Keratinocyte (primary cell): ENCODE measurements at regions not wholly inside any gene's neighbourhood (a gene's known extent, or its start where the extent isn't known, plus 50 kb on each side); places are given as distances from the start of the nearest gene placed in this dataset.

Experiments used
- DNase-seq: peaks from one replicate; pipeline ENCODE4 v3.0.0-alpha.2; 2011; ENCODE audit warnings: low read depth, missing footprints, low spot score
- FAIRE-seq: peaks from 2 replicates; lab custom pipeline; 2011; peaks lifted over from hg19 to GRCh38; lab: Jason Lieb, UNC
- H2AFZ ChIP-seq: 2 replicates; pipeline ENCODE4 v1.6.0; 2012; ENCODE audit warnings: low read length, control low read depth, inconsistent platforms; ENCODE audit not compliant: control insufficient read depth
- H3K27ac ChIP-seq: 2 replicates; pipeline ENCODE4 v1.5.1; 2011; ENCODE audit warnings: low read length; ENCODE audit not compliant: control insufficient read depth, insufficient read depth
- H3K27me3 ChIP-seq: 3 replicates; pipeline ENCODE4 v1.6.0; 2011; ENCODE audit warnings: low read length; ENCODE audit not compliant: control insufficient read depth, insufficient read depth; ENCODE audit errors: extremely low read depth
- H3K36me3 ChIP-seq, 2 experiments: 2 replicates in 1 of 2; 3 replicates in 1 of 2; pipeline ENCODE4 v1.5.1; 2011; ENCODE audit warnings: low read length in 2 of 2, mild to moderate bottlenecking in 1 of 2; ENCODE audit not compliant: control insufficient read depth in 2 of 2, insufficient read depth in 2 of 2; ENCODE audit errors: extremely low read depth in 1 of 2
- H3K4me1 ChIP-seq: 3 replicates; pipeline ENCODE4 v1.5.1; 2011; ENCODE audit warnings: low read length; ENCODE audit not compliant: control insufficient read depth, insufficient read depth; ENCODE audit errors: extremely low read depth
- H3K4me2 ChIP-seq: 3 replicates; pipeline ENCODE4 v1.6.0; 2011; ENCODE audit warnings: low read depth, low read length; ENCODE audit not compliant: control insufficient read depth, insufficient read depth; ENCODE audit errors: extremely low read depth
- H3K4me3 ChIP-seq, 3 experiments: fragments of 200-600 bp in 1 of 3; sonication (generic) in 1 of 3; 2 replicates in 2 of 3; 3 replicates in 1 of 3; pipeline ENCODE4 v1.5.1; 2011 to 2016; ENCODE audit warnings: low read length in 3 of 3, mild to moderate bottlenecking in 3 of 3, control low read depth in 2 of 3, inconsistent platforms in 1 of 3, low read depth in 1 of 3, mixed read lengths in 1 of 3, mixed run types in 1 of 3, moderate library complexity in 1 of 3; ENCODE audit not compliant: control insufficient read depth in 2 of 3, insufficient read depth in 2 of 3; ENCODE audit errors: extremely low read depth in 1 of 3
- H3K79me2 ChIP-seq: 2 replicates; pipeline ENCODE4 v1.6.0; 2012; ENCODE audit warnings: low read length; ENCODE audit not compliant: control insufficient read depth, insufficient read depth
- H3K9ac ChIP-seq: 3 replicates; pipeline ENCODE4 v1.6.0; 2011; ENCODE audit warnings: low read length; ENCODE audit not compliant: control insufficient read depth, insufficient read depth; ENCODE audit errors: extremely low read depth
- H3K9me1 ChIP-seq: 3 replicates; pipeline ENCODE4 v1.6.0; 2011; ENCODE audit warnings: low read length; ENCODE audit not compliant: control insufficient read depth, insufficient read depth; ENCODE audit errors: extremely low read depth
- H3K9me3 ChIP-seq: 2 replicates; pipeline ENCODE4 v1.5.1; 2012; ENCODE audit warnings: low read depth, low read length; ENCODE audit not compliant: control insufficient read depth
- H4K20me1 ChIP-seq: 3 replicates; pipeline ENCODE4 v1.6.0; 2011; ENCODE audit warnings: low read length; ENCODE audit not compliant: control insufficient read depth, insufficient read depth; ENCODE audit errors: extremely low read depth
- CTCF ChIP-seq, 3 experiments: IDR thresholded peaks in 1 of 3; conservative IDR thresholded peaks in 1 of 3; optimal IDR thresholded peaks in 1 of 3; 2 replicates in 2 of 3; 3 replicates in 1 of 3; pipeline versions ENCODE3 to v1.5.1; 2011; ENCODE audit warnings: low read length in 3 of 3, mild to moderate bottlenecking in 3 of 3, moderate library complexity in 2 of 3, control low read depth in 1 of 3, inconsistent platforms in 1 of 3; ENCODE audit not compliant: insufficient read depth in 2 of 3; ENCODE audit errors: extremely low read depth in 1 of 3
- EZH2 ChIP-seq: IDR thresholded peaks from one replicate; pipeline ENCODE4 v1.6.1; 2012; ENCODE audit warnings: inconsistent platforms, mild to moderate bottlenecking, low read length, moderate library complexity
- dilution Hi-C: fragments of 300-500 bp; cut with MboI; formaldehyde crosslinking; loops from one replicate; pipeline ENCODE4 v1.7.0; 2020; ENCODE audit warnings: low sequenced_read_pairs; ENCODE audit not compliant: extremely low pct_ligation_motif_present

- Histone ChIP-seq H3K4me2 (no peak overlapping the region), H3K27me3 (no peaks in the 10 kb centered on the region), H3K79me2 (no peaks in the 10 kb centered on the region), H3K9ac (no peak overlapping the region), H3K9me3 (peaks cover 15% of the 10 kb centered on the region), H3K27ac (peak overlapping the region; percentile 61), H3K36me3 (no peaks in the 10 kb centered on the region), H3K9me1 (no peaks in the 10 kb centered on the region), H3K4me3 (no peak overlapping the region), H4K20me1 (no peaks in the 10 kb centered on the region), H3K4me1 (peaks cover 12% of the 10 kb centered on the region), H2AFZ (peak overlapping the region; percentile 39)
- no peak for TF ChIP-seq EZH2
- TF ChIP-seq CTCF (optimal IDR thresholded peaks at IDR 0.05 in 1 of 3, IDR thresholded peaks at IDR 0.05 in 1 of 3, conservative IDR thresholded peaks at IDR 0.05 in 1 of 3; ENCODE audit: extremely low read depth in 1 of 3, insufficient read depth in 2 of 3, low read length in 3 of 3): no peak
- peak; percentile 91 for FAIRE-seq
- dilution Hi-C loops: no loop called here
- DNase-seq: peak; percentile 77
Observed at GRCh38 chr13:109945206-109945960, 159.0 kb upstream of the IRS2 start.

GRCh38 chr13:109941951-109942350, 155.6 kb upstream of the IRS2 start:
- H3K9me3 ChIP-seq: peaks cover 15% of the 10 kb centered on the region
- no peaks in the 10 kb centered on the region for H3K27me3 ChIP-seq
- DNase-seq: no peak
- TF ChIP-seq CTCF (optimal IDR thresholded peaks at IDR 0.05 in 1 of 3, IDR thresholded peaks at IDR 0.05 in 1 of 3, conservative IDR thresholded peaks at IDR 0.05 in 1 of 3; ENCODE audit: extremely low read depth in 1 of 3, insufficient read depth in 2 of 3, low read length in 3 of 3) (no peak), EZH2 (no peak)
- H2AFZ ChIP-seq: no peak overlapping the region
- H3K4me1 ChIP-seq: peaks cover 16% of the 10 kb centered on the region
- H3K79me2 ChIP-seq: no peaks in the 10 kb centered on the region
- no peak for FAIRE-seq
- H3K9me1 ChIP-seq: no peaks in the 10 kb centered on the region
- H3K36me3 ChIP-seq: no peaks in the 10 kb centered on the region
- dilution Hi-C loops: no loop called here
- H3K4me3 ChIP-seq: no peak overlapping the region
- no peak overlapping the region for H3K4me2 ChIP-seq
- H4K20me1 ChIP-seq: no peaks in the 10 kb centered on the region
- no peak overlapping the region for H3K9ac ChIP-seq
- H3K27ac ChIP-seq: no peak overlapping the region
